MCF 10A (cell line): ENCODE measurements at regions not wholly inside any gene's neighbourhood (a gene's known extent, or its start where the extent isn't known, plus 50 kb on each side); places are given as distances from the start of the nearest gene placed in this dataset.

Experiments used
- BruUV-seq: library from RNA; stranded (reverse); fragments of 400-500 nt; replicated peaks from 2 replicates; lab custom pipeline; 2021; lab: Mats Ljungman, UMichigan
- CTCF ChIA-PET: fragments of 300-600 bp; sonication (Branson Sonifier 250); formaldehyde crosslinking; extraction: SDS; loops from one replicate; lab custom pipeline; 2021; ENCODE audit warnings: antibody characterized with exemption, inconsistent platforms; lab: Yijun Ruan, JAX
- POLR2A ChIA-PET: fragments of 300-600, 350-650 bp; sonication (Branson Sonifier 250); formaldehyde crosslinking; extraction: SDS; loops from one replicate; lab custom pipeline; 2020; ENCODE audit warnings: antibody characterized with exemption, inconsistent platforms; lab: Yijun Ruan, JAX
- DNase-seq: peaks from one replicate; pipeline ENCODE4 v3.0.0-alpha.2; 2018; ENCODE audit not compliant: unreplicated experiment
- H3K27ac Mint-ChIP-seq: one replicate; pipeline ENCODE4 v1.8.0; 2022; ENCODE audit warnings: mild to moderate bottlenecking, low read depth, mixed read lengths; ENCODE audit not compliant: unreplicated experiment
- H3K27me3 Mint-ChIP-seq: one replicate; pipeline ENCODE4 v1.8.0; 2022; ENCODE audit warnings: mixed read lengths; ENCODE audit not compliant: insufficient read depth, unreplicated experiment
- H3K36me3 Mint-ChIP-seq: one replicate; pipeline ENCODE4 v1.8.0; 2022; ENCODE audit warnings: mild to moderate bottlenecking, moderate library complexity, mixed read lengths; ENCODE audit not compliant: insufficient read depth, unreplicated experiment
- H3K4me1 Mint-ChIP-seq: one replicate; pipeline ENCODE4 v1.8.0; 2022; ENCODE audit warnings: mixed read lengths; ENCODE audit not compliant: insufficient read depth, unreplicated experiment
- H3K4me3 Mint-ChIP-seq: one replicate; pipeline ENCODE4 v1.8.0; 2022; ENCODE audit warnings: mild to moderate bottlenecking, moderate library complexity, mixed read lengths; ENCODE audit not compliant: unreplicated experiment
- H3K9me3 Mint-ChIP-seq: one replicate; pipeline ENCODE4 v1.8.0; 2022; ENCODE audit warnings: mixed read lengths; ENCODE audit not compliant: unreplicated experiment
- intact Hi-C: fragments of 100-400 bp; cut with micrococcal nuclease; formaldehyde crosslinking; loops from 2 replicates; pipeline ENCODE4 v1.14.1; 2022
- TF ChIP-seq, protein P1 (sequence below): fragments of 200-600 bp; IDR thresholded peaks from one replicate; pipeline ENCODE4 v1.8.0; 2022; ENCODE audit warnings: antibody characterized with exemption, mild to moderate bottlenecking; ENCODE audit not compliant: unreplicated experiment

DNA sequence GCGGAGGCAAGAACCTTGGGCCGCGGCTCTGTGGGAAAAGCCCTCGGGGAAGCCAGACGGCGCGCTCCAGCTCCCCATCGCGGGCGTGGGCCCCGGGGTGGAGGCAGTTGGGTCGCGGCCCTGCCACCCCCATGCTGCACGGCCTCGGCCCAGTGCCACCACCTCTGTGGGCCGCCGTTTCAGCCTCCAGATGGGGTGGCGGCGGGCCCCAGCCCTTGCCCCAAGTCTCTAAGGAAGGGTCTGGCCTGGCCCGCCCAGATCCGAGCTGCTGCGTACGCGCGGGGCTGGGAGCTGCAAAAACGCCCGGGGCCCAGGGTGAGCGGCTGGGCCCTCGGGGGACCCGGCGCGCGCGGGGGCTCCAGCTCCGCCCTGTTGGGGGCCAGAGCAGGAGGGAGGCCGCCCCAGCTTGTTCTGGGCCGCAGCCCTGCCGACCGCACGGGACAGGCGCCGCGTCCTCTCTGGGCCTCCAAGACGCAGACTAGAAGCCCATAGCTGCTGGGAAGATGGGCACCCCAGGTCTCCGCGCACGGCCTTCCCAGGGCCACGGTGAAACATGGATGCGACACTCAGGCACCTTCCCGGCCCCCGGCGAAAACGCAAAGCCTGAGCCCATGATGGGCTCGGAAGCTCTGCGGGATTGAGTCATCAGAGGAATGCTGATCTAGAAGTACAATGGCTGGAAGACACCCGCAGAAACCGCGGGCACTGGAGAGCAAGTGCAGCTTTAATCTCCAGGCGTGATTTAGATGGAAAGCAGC lies 110.1 kb downstream of the KCTD15 start:
- Mint-ChIP-seq H3K27ac (no peak overlapping the region), H3K4me3 (peak overlapping the region; percentile 33), H3K27me3 (no peaks in the 10 kb centered on the region), H3K36me3 (no peaks in the 10 kb centered on the region), H3K4me1 (no peaks in the 10 kb centered on the region), H3K9me3 (no peaks in the 10 kb centered on the region)
- intact Hi-C loops, result loop anchor here (10.0 kb wide), 1 partner anchor 112 kb away; the partner anchor contains the start of gene KCTD15
- peak; percentile 27 for DNase-seq
- POLR2A ChIA-PET, result interaction anchor here (1.1 kb wide), 1 partner anchor 103 kb away, joined by 3 read pairs; no protein-coding TSS in a partner anchor
- TF ChIP-seq, protein P1, sequence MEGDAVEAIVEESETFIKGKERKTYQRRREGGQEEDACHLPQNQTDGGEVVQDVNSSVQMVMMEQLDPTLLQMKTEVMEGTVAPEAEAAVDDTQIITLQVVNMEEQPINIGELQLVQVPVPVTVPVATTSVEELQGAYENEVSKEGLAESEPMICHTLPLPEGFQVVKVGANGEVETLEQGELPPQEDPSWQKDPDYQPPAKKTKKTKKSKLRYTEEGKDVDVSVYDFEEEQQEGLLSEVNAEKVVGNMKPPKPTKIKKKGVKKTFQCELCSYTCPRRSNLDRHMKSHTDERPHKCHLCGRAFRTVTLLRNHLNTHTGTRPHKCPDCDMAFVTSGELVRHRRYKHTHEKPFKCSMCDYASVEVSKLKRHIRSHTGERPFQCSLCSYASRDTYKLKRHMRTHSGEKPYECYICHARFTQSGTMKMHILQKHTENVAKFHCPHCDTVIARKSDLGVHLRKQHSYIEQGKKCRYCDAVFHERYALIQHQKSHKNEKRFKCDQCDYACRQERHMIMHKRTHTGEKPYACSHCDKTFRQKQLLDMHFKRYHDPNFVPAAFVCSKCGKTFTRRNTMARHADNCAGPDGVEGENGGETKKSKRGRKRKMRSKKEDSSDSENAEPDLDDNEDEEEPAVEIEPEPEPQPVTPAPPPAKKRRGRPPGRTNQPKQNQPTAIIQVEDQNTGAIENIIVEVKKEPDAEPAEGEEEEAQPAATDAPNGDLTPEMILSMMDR, result no peak
- CTCF ChIA-PET, result interaction anchor here (1.2 to 1.6 kb wide), 2 partner anchors 91 to 129 kb away, joined by 4 to 5 read pairs; no protein-coding TSS in a partner anchor
- BruUV-seq, result no TSS peak

DNA sequence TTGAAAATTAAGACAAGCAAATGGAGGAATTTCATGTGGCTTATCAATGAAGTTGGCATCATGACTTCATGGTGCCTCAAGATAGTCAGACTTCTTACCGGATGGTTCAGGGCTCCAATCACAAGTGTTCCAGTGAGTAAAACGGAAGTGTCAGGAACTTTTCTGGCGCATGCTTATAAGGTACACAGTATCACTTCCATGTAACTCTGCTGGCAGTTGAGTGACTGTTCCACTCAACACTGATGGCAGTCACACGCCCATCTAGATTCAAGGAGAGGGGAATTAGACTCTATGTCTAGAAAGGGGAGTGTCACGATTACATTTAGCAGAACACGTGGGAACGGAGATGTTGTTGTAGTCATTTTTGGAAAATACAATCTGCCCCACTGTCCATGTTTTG lies 114.3 kb downstream of the KCTD15 start:
- TF ChIP-seq, protein P1, result no peak
- Mint-ChIP-seq H3K4me1 (no peaks in the 10 kb centered on the region), H3K27ac (no peak overlapping the region), H3K27me3 (no peaks in the 10 kb centered on the region), H3K36me3 (no peaks in the 10 kb centered on the region), H3K9me3 (no peaks in the 10 kb centered on the region), H3K4me3 (no peak overlapping the region)
- no TSS peak for BruUV-seq
- no peak for DNase-seq
- ChIA-PET POLR2A (interaction anchor here (1.3 kb wide), 1 partner anchor 116 kb away, joined by 3 read pairs; no protein-coding TSS in a partner anchor), CTCF (interaction anchor here (1.4 kb wide), 1 partner anchor 87 kb away, joined by 5 read pairs; no protein-coding TSS in a partner anchor)
- intact Hi-C loops, result no loop called here

DNA sequence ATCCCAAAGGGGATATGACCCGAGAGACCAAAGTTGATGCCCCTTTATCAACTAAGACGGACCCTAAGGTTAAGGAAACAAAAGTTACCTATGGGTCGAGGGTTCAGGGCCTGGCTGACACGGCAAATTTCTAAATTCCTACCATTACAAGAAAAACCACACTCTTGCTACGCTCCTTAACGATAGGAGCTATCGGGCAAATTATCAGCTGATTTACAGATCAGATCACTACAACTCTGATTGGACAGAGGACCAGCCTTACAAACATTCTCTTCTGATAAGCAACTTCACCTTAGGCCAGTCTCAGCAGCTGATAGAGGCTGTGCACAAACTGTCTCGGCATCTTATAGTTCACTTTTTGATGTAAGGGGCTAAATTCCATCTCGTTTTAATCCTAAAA lies 117.9 kb downstream of the KCTD15 start:
- POLR2A ChIA-PET, result no interaction called here
- no TSS peak for BruUV-seq
- DNase-seq, result no peak
- Mint-ChIP-seq H3K9me3 (no peaks in the 10 kb centered on the region), H3K4me1 (no peaks in the 10 kb centered on the region), H3K36me3 (no peaks in the 10 kb centered on the region), H3K4me3 (no peak overlapping the region), H3K27ac (no peak overlapping the region), H3K27me3 (no peaks in the 10 kb centered on the region)
- CTCF ChIA-PET, result interaction anchor here (0.6 kb wide), 1 partner anchor 1693 kb away, joined by 4 read pairs; no protein-coding TSS in a partner anchor
- intact Hi-C loops, result no loop called here
- TF ChIP-seq, protein P1, result no peak

DNA sequence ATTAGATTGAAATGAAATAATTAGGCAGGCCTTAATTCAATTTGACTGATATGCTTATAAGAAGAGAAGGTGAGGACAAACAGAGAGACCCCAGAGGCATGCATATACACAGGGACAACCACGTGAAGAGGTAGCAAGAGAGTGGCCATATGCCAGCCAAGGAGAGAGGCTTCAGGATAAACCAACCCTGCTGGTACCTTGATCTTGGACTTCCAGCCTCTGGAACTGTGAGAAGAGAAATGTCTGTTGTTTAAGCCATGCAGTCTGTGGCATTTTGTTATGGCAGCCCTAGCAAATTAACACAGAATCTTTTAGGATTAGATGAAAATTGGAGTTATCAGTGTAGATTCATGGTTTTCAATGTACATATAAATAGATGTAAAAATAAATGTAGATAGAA lies 120.1 kb downstream of the KCTD15 start:
- H3K27ac Mint-ChIP-seq, result no peak overlapping the region
- no TSS peak for BruUV-seq
- H3K4me1 Mint-ChIP-seq, result no peaks in the 10 kb centered on the region
- H3K36me3 Mint-ChIP-seq, result no peaks in the 10 kb centered on the region
- H3K9me3 Mint-ChIP-seq, result no peaks in the 10 kb centered on the region
- TF ChIP-seq, protein P1, result no peak
- ChIA-PET CTCF (no interaction called here), POLR2A (interaction anchor here (0.5 kb wide), 1 partner anchor 695 kb away, joined by 3 read pairs; no protein-coding TSS in a partner anchor)
- intact Hi-C loops, result no loop called here
- no peak overlapping the region for H3K4me3 Mint-ChIP-seq
- no peak for DNase-seq
- no peaks in the 10 kb centered on the region for H3K27me3 Mint-ChIP-seq
